Tibial nerve (tissue), 4 donors: ENCODE measurements at regions not wholly inside any gene's neighbourhood (a gene's known extent, or its start where the extent isn't known, plus 50 kb on each side); places are given as distances from the start of the nearest gene placed in this dataset.

Experiments used
- DNase-seq, 2 donors: peaks; one replicate each; pipeline ENCODE4 v3.0.0-alpha.2; 2019; ENCODE audit warnings: low spot score in 2 of 2
- H3K27ac ChIP-seq, 4 donors: fragments of 200-600 bp; sonication (generic) in 3 of 4; one replicate each; pipeline ENCODE4 v1.5.1; 2017 to 2019; ENCODE audit warnings: mild to moderate bottlenecking in 1 of 4
- H3K27me3 ChIP-seq, 2 donors: fragments of 200-600 bp; sonication (generic) in 1 of 2; one replicate each; pipeline versions ENCODE4 v1.5.1 to v1.6.0; 2017 to 2019
- H3K36me3 ChIP-seq, 3 donors: fragments of 200-600 bp; sonication (generic); one replicate each; pipeline ENCODE4 v1.5.1; 2018 to 2019
- H3K4me1 ChIP-seq, 4 donors: fragments of 200-600 bp; sonication (generic) in 3 of 4; one replicate each; pipeline ENCODE4 v1.5.1; 2017 to 2019
- H3K4me3 ChIP-seq, 4 donors: fragments of 200-600 bp; sonication (generic) in 3 of 4; one replicate each; pipeline ENCODE4 v1.5.1; 2017 to 2019; ENCODE audit warnings: mild to moderate bottlenecking in 1 of 4, moderate library complexity in 1 of 4
- H3K9me3 ChIP-seq, 4 donors: fragments of 200-600 bp; sonication (generic) in 3 of 4; one replicate each; pipeline ENCODE4 v1.5.1; 2017 to 2019
- CTCF ChIP-seq, 5 experiments: fragments of 200-600 bp in 3 of 5; fragments of 450-650 bp in 2 of 5; sonication (generic) in 3 of 5; IDR thresholded peaks; one replicate each; pipeline ENCODE4 v1.5.1; 2016 to 2019; ENCODE audit warnings: antibody characterized with exemption in 5 of 5, mild to moderate bottlenecking in 3 of 5, moderate library complexity in 2 of 5
- EP300 ChIP-seq, 2 donors: sonication (generic); formaldehyde crosslinking; IDR thresholded peaks; one replicate each; pipeline ENCODE4 v1.6.1; 2017; ENCODE audit warnings: antibody characterized with exemption in 2 of 2, mild to moderate bottlenecking in 1 of 2
- POLR2A ChIP-seq, 2 donors: fragments of 450-650 bp; IDR thresholded peaks; one replicate each; pipeline ENCODE4 v1.6.1; 2017; ENCODE audit warnings: antibody characterized with exemption in 2 of 2, mild to moderate bottlenecking in 2 of 2, moderate library complexity in 2 of 2
- WGBS, 2 donors: methylation state at CpG; one replicate each; pipeline ENCODE4 v1.1.5; 2018; 5-methylcytosine and 5-hydroxymethylcytosine counted together

- TF ChIP-seq EP300 (IDR thresholded peaks at IDR 0.05) (peak in 1 of 2 donors; percentile 9), POLR2A (IDR thresholded peaks at IDR 0.05) (no peak)
- DNase-seq: no peak
- Histone ChIP-seq H3K4me1 (peaks cover 0 to 18% (median 2%) of the 10 kb centered on the region in 4 donors), H3K9me3 (peaks cover 0 to 14% (median 2%) of the 10 kb centered on the region in 4 donors), H3K36me3 (peaks cover 0 to 8% (median 0%) of the 10 kb centered on the region in 3 donors), H3K27me3 (no peaks in the 10 kb centered on the region), H3K4me3 (no peak overlapping the region), H3K27ac (no peak overlapping the region)
- 60 to 66% methylated on average over 3 of the region's 3 CpGs for WGBS, 2 donors
These were observed 240.9 kb upstream of the ADAMTS9 start for GRCh38 chr3:64928683-64929082.

DNA sequence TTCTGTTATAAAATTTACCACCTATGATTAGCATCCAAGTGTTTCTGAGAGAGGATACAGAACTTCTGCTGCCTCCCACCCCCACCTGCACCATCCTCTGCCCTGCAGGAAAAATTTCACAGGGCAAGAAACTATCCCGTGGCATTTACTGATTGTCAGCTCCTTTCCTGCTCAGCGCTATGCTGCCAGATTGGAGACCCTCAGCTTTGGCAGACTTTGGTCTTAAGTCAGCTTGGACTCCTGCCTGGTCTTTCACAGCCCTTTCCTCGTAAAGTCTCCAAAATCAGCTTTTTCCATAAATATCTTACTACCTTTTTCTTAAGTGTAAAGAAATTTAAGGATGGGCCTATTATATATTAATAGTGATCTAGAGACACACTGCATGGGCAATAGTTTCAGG, 239.9 kb upstream of the ADAMTS9 start:
- no peaks in the 10 kb centered on the region for H3K27me3 ChIP-seq
- H3K4me1 ChIP-seq: peaks cover 0 to 21% (median 2%) of the 10 kb centered on the region in 4 donors
- peaks cover 0 to 4% (median 0%) of the 10 kb centered on the region in 4 donors for H3K9me3 ChIP-seq
- no peak for DNase-seq
- H3K27ac ChIP-seq: no peak overlapping the region
- H3K4me3 ChIP-seq: no peak overlapping the region
- 68 to 79% methylated on average over 3 of the region's 3 CpGs for WGBS, 2 donors
- TF ChIP-seq CTCF (IDR thresholded peaks at IDR 0.05): no peak
- no peak for TF ChIP-seq POLR2A (IDR thresholded peaks at IDR 0.05)
- TF ChIP-seq EP300 (IDR thresholded peaks at IDR 0.05): no peak
- peaks cover 0 to 2% (median 0%) of the 10 kb centered on the region in 3 donors for H3K36me3 ChIP-seq

DNA sequence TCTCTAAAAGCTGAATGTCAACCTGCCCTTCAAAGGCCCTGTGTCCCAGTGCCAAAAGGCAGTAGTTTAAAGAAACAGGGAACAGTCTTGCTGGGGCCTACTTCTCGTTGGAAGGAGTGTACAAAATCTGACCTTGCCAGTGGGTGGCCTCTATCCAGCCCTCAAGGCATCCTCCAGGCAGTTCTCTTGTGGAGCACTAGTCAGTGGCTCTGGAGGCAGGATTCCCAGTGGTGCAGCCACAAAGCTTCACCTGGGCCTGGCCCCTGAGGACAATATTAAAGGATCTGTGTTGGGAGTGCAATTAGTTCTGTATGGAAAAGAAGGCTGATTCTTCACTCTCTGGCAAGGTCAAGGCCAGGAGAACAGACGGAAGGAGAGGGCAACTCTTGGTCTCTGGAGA, 237.8 kb upstream of the ADAMTS9 start:
- Histone ChIP-seq H3K36me3 (peaks cover 0 to 2% (median 0%) of the 10 kb centered on the region in 3 donors), H3K4me3 (no peak overlapping the region), H3K27ac (no peak overlapping the region), H3K9me3 (no peaks in the 10 kb centered on the region), H3K27me3 (no peaks in the 10 kb centered on the region), H3K4me1 (peaks cover 0 to 15% (median 2%) of the 10 kb centered on the region in 4 donors)
- WGBS, 2 donors: 58 to 62% methylated on average over 2 of the region's 2 CpGs
- TF ChIP-seq POLR2A (IDR thresholded peaks at IDR 0.05) (no peak), EP300 (IDR thresholded peaks at IDR 0.05) (no peak), CTCF (IDR thresholded peaks at IDR 0.05) (no peak)
- DNase-seq: no peak

DNA sequence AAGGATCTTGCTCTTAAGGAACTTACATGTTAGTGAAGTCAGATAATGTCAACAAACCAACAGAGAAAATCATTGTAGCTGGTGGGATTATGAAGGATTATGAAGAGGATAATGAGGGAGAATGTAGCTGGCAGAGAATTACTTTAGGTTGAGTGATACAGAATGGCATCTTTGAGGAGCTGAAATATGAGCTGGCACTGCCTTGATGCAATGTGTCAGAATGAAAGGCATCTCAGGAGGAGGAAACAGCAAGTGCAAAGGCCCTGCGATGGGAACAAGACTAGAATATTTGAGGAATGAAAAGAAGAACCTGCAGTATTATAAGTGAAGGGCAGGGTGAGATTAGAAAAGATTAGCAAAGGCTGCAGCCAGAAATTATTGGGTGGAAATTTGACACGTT, 237.2 kb upstream of the ADAMTS9 start:
- H3K27me3 ChIP-seq: no peaks in the 10 kb centered on the region

DNA sequence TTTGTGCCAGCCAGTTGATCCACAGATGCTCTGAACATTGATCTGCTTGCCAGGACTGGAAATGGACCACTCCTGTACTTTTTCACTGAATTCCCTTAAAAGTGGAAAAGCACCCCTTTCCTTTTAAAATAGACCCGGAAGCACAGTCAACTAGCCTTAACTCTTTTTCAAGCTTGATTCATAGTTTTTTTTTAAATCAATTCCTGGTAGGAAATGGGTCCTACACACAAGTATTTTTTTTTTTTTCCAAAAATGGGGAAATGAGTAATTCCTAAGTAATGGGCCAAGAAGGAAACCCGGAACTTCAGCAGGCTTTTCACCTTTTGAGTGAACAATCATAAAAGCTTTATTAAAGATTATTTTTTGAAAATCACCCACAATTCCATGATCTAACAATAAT, 234.4 kb upstream of the ADAMTS9 start:
- Histone ChIP-seq H3K9me3 (no peaks in the 10 kb centered on the region), H3K4me1 (peaks cover 0 to 13% (median 2%) of the 10 kb centered on the region in 4 donors), H3K4me3 (no peak overlapping the region), H3K27me3 (no peaks in the 10 kb centered on the region), H3K36me3 (peaks cover 0 to 2% (median 0%) of the 10 kb centered on the region in 3 donors), H3K27ac (no peak overlapping the region)
- DNase-seq: no peak
- 79 to 86% methylated on average over 2 of the region's 2 CpGs for WGBS, 2 donors
- TF ChIP-seq CTCF (IDR thresholded peaks at IDR 0.05): no peak
- TF ChIP-seq EP300 (IDR thresholded peaks at IDR 0.05): no peak
- no peak for TF ChIP-seq POLR2A (IDR thresholded peaks at IDR 0.05)

More for the DNA sequence above, 237.2 kb upstream of the ADAMTS9 start:
- DNase-seq: no peak
- H3K4me3 ChIP-seq: no peak overlapping the region
- WGBS, 2 donors: 59 to 69% methylated on average over 2 of the region's 2 CpGs
- peaks cover 0 to 2% (median 0%) of the 10 kb centered on the region in 3 donors for H3K36me3 ChIP-seq
- TF ChIP-seq EP300 (IDR thresholded peaks at IDR 0.05): no peak
- TF ChIP-seq CTCF (IDR thresholded peaks at IDR 0.05): no peak
- TF ChIP-seq POLR2A (IDR thresholded peaks at IDR 0.05): no peak
- no peaks in the 10 kb centered on the region for H3K9me3 ChIP-seq
- no peak overlapping the region for H3K27ac ChIP-seq
- H3K4me1 ChIP-seq: peaks cover 0 to 15% (median 2%) of the 10 kb centered on the region in 4 donors
